Mucosa of descending colon (tissue), 3 donors: ENCODE measurements at regions not wholly inside any gene's neighbourhood (a gene's known extent, or its start where the extent isn't known, plus 50 kb on each side); places are given as distances from the start of the nearest gene placed in this dataset.

ENCODE experiments used
- ATAC-seq: fragments of 200-7000 bp; cut with Tn5 transposase; one replicate; pipeline ENCODE4 v1.9.1; 2020; ENCODE audit warnings: mild to moderate bottlenecking, moderate library complexity
- DNase-seq, 3 donors: peaks; one replicate each; pipeline ENCODE4 v3.0.0-alpha.2; 2020
- H3K36me3 ChIP-seq: fragments of 200-600 bp; one replicate; pipeline ENCODE4 v1.8.0; 2021; ENCODE audit warnings: low read depth, mild to moderate bottlenecking
- H3K4me1 ChIP-seq: fragments of 200-600 bp; one replicate; pipeline ENCODE4 v1.8.0; 2021; ENCODE audit warnings: low read depth, mild to moderate bottlenecking
- H3K4me3 ChIP-seq: fragments of 200-600 bp; one replicate; pipeline ENCODE4 v1.8.0; 2021; ENCODE audit warnings: mild to moderate bottlenecking
- H3K9me3 ChIP-seq: fragments of 200-600 bp; one replicate; pipeline ENCODE4 v1.8.0; 2021; ENCODE audit warnings: mild to moderate bottlenecking
- intact Hi-C, 2 donors: fragments of 100-400 bp; cut with DNase I in 1 of 2; cut with micrococcal nuclease in 1 of 2; formaldehyde crosslinking; loops; one replicate each; pipeline versions ENCODE4 v1.11.0 to v1.11.1; 2022; cut with DNase I, micrococcal nuclease
- TF ChIP-seq, protein P1 (sequence below): fragments of 200-600 bp; IDR thresholded peaks from one replicate; pipeline ENCODE4 v1.8.0; 2022; ENCODE audit warnings: antibody characterized with exemption, mild to moderate bottlenecking
- donor health status: DM: no; HTN: no; CAD: no; lungs with moderate emphysema.
- donor health status: DM: no; HTN: no; CAD: no.
- donor health status: DM: no; HTN: yes; CAD: no.

DNA sequence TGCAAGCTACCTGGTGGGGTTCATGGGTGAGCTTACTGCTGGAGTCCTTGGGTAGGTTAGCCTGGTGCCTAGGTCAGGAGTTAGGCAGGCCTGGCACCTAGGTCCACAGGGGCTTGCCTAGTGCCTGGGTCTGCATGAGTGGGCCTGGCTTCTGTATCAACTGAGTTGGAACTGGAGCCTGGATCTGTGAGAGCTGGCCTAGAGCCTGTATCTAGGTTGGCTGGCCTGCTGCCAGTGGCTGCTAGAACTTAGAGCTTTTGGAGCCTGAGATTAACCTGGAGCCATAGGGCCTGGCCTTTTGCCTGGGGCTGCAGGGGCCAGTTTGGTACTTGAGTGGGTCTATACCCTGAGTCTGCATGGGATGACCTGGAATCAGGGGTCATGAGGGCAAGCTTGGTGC is 679.4 kb downstream of the NUP35 start:
- TF ChIP-seq, protein P1, sequence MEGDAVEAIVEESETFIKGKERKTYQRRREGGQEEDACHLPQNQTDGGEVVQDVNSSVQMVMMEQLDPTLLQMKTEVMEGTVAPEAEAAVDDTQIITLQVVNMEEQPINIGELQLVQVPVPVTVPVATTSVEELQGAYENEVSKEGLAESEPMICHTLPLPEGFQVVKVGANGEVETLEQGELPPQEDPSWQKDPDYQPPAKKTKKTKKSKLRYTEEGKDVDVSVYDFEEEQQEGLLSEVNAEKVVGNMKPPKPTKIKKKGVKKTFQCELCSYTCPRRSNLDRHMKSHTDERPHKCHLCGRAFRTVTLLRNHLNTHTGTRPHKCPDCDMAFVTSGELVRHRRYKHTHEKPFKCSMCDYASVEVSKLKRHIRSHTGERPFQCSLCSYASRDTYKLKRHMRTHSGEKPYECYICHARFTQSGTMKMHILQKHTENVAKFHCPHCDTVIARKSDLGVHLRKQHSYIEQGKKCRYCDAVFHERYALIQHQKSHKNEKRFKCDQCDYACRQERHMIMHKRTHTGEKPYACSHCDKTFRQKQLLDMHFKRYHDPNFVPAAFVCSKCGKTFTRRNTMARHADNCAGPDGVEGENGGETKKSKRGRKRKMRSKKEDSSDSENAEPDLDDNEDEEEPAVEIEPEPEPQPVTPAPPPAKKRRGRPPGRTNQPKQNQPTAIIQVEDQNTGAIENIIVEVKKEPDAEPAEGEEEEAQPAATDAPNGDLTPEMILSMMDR: no peak

DNA sequence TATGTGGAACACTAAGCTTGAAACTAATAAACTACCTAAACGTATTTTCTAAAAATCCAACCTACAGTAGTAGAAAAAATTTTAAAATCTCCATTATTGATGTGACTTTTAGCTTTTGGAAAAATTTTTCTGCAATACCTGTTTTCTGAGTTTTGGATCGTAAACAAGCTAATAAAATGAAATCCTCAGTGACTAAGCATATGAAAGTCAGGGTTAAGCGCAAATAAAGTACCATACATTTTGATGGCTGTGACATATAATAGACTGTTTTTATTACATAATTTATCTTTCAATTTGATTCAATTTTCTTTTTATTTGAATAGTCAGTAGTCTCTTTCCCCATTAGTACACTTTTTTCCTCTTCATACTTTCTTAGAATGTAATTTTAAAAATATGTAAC is 683.6 kb downstream of the NUP35 start:
- no peak for ATAC-seq
- TF ChIP-seq, protein P1: no peak
- intact Hi-C loops: no loop called here
- Histone ChIP-seq H3K36me3 (no peaks in the 10 kb centered on the region), H3K9me3 (no peaks in the 10 kb centered on the region), H3K4me1 (no peaks in the 10 kb centered on the region), H3K4me3 (no peak overlapping the region)
- DNase-seq: no peak

More for the DNA sequence above, 679.4 kb downstream of the NUP35 start:
- intact Hi-C loops: no loop called here
- H3K4me3 ChIP-seq: no peak overlapping the region
- DNase-seq (no peak), ATAC-seq (no peak)
- no peaks in the 10 kb centered on the region for H3K4me1 ChIP-seq
- H3K36me3 ChIP-seq: no peaks in the 10 kb centered on the region
- no peaks in the 10 kb centered on the region for H3K9me3 ChIP-seq

DNA sequence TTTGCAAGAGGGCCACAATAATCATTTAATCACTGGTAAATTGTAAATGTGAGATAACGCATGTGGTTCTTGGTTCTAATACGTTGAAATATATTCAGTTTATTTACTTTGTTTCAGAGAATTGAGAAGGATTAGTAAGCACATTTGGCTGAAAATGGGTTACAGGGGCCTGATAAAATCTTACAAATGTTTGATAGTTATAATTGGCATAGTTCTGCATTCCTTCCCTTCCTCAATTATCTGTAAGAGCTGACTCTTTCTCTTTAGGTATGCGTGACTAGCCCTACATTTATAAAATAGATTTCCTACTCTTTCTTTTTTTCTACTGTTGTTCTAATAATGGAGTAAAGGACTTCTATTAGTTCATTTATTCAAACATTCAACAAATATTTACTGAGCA is 685.2 kb downstream of the NUP35 start:
- DNase-seq: no peak
- H3K4me1 ChIP-seq: no peaks in the 10 kb centered on the region
- H3K4me3 ChIP-seq: no peak overlapping the region
- no peaks in the 10 kb centered on the region for H3K36me3 ChIP-seq
- intact Hi-C loops: no loop called here
- TF ChIP-seq, protein P1: no peak
- no peaks in the 10 kb centered on the region for H3K9me3 ChIP-seq
- no peak for ATAC-seq

DNA sequence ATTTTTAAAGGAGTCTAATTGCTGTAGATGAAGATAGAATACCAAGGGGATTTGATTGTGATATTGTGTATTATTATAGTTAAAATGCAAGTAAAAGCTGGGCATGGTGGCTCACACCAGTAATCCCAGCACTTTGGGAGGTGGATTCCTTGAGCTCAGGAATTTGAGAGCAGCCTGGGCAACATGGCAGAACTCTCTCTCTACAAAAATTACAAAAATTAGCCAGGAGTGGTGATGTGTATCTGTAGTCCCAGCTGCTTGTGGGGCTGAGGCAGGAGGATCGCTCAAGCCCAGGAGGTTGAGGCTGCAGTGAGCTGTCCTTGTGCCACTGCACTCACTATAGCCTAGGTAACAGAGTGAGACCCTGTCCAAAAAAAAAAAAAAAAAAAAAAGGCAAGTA is 687.0 kb downstream of the NUP35 start:
- no peak for DNase-seq
- H3K4me3 ChIP-seq: no peak overlapping the region
- no peaks in the 10 kb centered on the region for H3K4me1 ChIP-seq
- H3K9me3 ChIP-seq: no peaks in the 10 kb centered on the region
- H3K36me3 ChIP-seq: no peaks in the 10 kb centered on the region
- no peak for ATAC-seq
- intact Hi-C loops: no loop called here
- TF ChIP-seq, protein P1: no peak

DNA sequence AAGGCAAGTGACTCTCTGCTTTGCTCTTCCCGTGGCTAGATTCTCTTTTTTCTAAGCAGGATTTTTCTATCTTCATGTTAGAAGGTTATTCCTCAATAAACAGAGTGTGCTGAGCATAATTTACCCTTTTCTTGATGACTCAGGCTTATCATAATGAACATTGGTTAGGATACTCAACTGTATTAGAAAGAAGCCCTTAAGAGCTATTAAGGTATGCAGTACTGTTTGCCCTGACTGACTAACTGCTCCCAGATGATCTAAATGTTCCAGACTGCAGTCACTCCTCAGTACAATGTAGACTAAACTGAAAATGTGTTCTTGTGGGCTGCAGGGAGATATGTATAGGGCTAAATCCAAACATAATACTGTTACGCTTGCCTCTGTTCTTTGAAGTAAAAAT is 687.8 kb downstream of the NUP35 start:
- Histone ChIP-seq H3K36me3 (no peaks in the 10 kb centered on the region), H3K4me1 (no peaks in the 10 kb centered on the region), H3K9me3 (no peaks in the 10 kb centered on the region), H3K4me3 (no peak overlapping the region)
- intact Hi-C loops: no loop called here
- no peak for DNase-seq
- no peak for ATAC-seq
- TF ChIP-seq, protein P1: no peak

DNA sequence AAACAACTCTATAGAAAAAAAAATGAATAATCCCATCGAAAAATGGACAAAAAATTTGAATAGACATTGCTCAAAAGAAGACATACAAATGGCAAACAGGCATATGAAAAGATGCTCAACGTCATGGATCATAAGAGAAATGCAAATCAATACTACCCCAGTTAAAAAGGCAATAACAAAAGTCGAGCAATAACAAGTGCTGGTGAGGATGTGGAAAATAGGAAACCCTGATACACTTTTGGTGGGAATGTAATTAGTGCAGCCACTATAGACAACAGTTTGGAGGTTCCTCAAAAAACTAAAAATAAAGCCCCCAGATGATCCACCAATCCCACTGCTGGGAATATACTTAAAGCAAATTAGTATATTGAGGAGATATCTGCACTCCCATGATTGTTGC is 701.5 kb downstream of the NUP35 start:
- intact Hi-C loops: no loop called here
- Histone ChIP-seq H3K4me3 (no peak overlapping the region), H3K4me1 (no peaks in the 10 kb centered on the region), H3K9me3 (peaks cover 22% of the 10 kb centered on the region), H3K36me3 (no peaks in the 10 kb centered on the region)
- TF ChIP-seq, protein P1: no peak
- ATAC-seq (no peak), DNase-seq (no peak)
